H9 (cell line): ENCODE measurements at regions not wholly inside any gene's neighbourhood (a gene's known extent, or its start where the extent isn't known, plus 50 kb on each side); places are given as distances from the start of the nearest gene placed in this dataset.

ENCODE experiments used
- DNase-seq: peaks from one replicate; pipeline ENCODE4 v3.0.0-alpha.2; 2017
- H2AFZ ChIP-seq: one replicate; pipeline ENCODE4 v1.6.1; 2013; ENCODE audit warnings: mild to moderate bottlenecking, low read length, control low read depth, moderate library complexity
- H2AK5ac ChIP-seq: 2 replicates; pipeline ENCODE4 v1.6.1; 2013; ENCODE audit warnings: low read length, control low read depth, mixed read lengths; ENCODE audit not compliant: insufficient read length
- H2BK120ac ChIP-seq: one replicate; pipeline ENCODE4 v1.6.1; 2013; ENCODE audit warnings: low read depth, mild to moderate bottlenecking, low read length, control low read depth, inconsistent platforms; ENCODE audit not compliant: poor library complexity, severe bottlenecking
- H2BK12ac ChIP-seq: 2 replicates; pipeline ENCODE4 v1.6.1; 2013; ENCODE audit warnings: low read length, control low read depth, mixed read lengths, low read depth; ENCODE audit not compliant: insufficient read length
- H2BK15ac ChIP-seq: 2 replicates; pipeline ENCODE4 v1.6.1; 2013; ENCODE audit warnings: low read depth, low read length, control low read depth
- H2BK20ac ChIP-seq: one replicate; pipeline ENCODE4 v1.6.1; 2013; ENCODE audit warnings: low read depth, mild to moderate bottlenecking, low read length, control low read depth, inconsistent platforms; ENCODE audit not compliant: poor library complexity, severe bottlenecking
- H2BK5ac ChIP-seq: 2 replicates; pipeline ENCODE4 v1.6.1; 2013; ENCODE audit warnings: low read length, control low read depth, mixed read lengths; ENCODE audit not compliant: insufficient read length
- H3K14ac ChIP-seq: 2 replicates; pipeline ENCODE4 v1.6.1; 2013; ENCODE audit warnings: low read length, control low read depth; ENCODE audit not compliant: insufficient read depth
- H3K18ac ChIP-seq: 2 replicates; pipeline ENCODE4 v1.6.1; 2013; ENCODE audit warnings: low read depth, mild to moderate bottlenecking, mixed read lengths, low read length, control low read depth; ENCODE audit not compliant: insufficient read length
- H3K23ac ChIP-seq: 2 replicates; pipeline ENCODE4 v1.6.1; 2013; ENCODE audit warnings: low read length, control low read depth, mixed read lengths, low read depth; ENCODE audit not compliant: insufficient read length
- H3K23me2 ChIP-seq: 2 replicates; pipeline ENCODE4 v1.6.1; 2013; ENCODE audit warnings: low read depth, mild to moderate bottlenecking, mixed read lengths, low read length, control low read depth; ENCODE audit not compliant: insufficient read length, poor library complexity, severe bottlenecking
- H3K27ac ChIP-seq: 2 replicates; pipeline ENCODE4 v1.5.1; 2013; ENCODE audit warnings: low read length, control low read depth, mixed read lengths, low read depth; ENCODE audit not compliant: insufficient read length
- H3K27me3 ChIP-seq: 2 replicates; pipeline ENCODE4 v1.6.1; 2013; ENCODE audit warnings: low read length, control low read depth, inconsistent platforms; ENCODE audit not compliant: insufficient read depth
- H3K4ac ChIP-seq: 2 replicates; pipeline ENCODE4 v1.6.1; 2013; ENCODE audit warnings: low read depth, mild to moderate bottlenecking, control low read depth, inconsistent platforms, low read length, moderate library complexity
- H3K4me1 ChIP-seq: 2 replicates; pipeline ENCODE4 v1.6.1; 2013; ENCODE audit warnings: low read length, control low read depth, inconsistent platforms; ENCODE audit not compliant: insufficient read depth
- H3K4me2 ChIP-seq: 2 replicates; pipeline ENCODE4 v1.6.1; 2013; ENCODE audit warnings: low read length, control low read depth, mixed read lengths; ENCODE audit not compliant: insufficient read length, insufficient read depth
- H3K56ac ChIP-seq: 2 replicates; pipeline ENCODE4 v1.6.1; 2013; ENCODE audit warnings: low read depth, mild to moderate bottlenecking, mixed read lengths, low read length, control low read depth; ENCODE audit not compliant: insufficient read length
- H3K79me1 ChIP-seq: 2 replicates; pipeline ENCODE4 v1.6.1; 2013; ENCODE audit warnings: low read depth, mild to moderate bottlenecking, moderate library complexity, low read length, control low read depth, inconsistent platforms; ENCODE audit not compliant: insufficient read depth, poor library complexity, severe bottlenecking
- H3K79me2 ChIP-seq: 2 replicates; pipeline ENCODE4 v1.6.1; 2013; ENCODE audit warnings: low read length, control low read depth, inconsistent platforms; ENCODE audit not compliant: insufficient read depth
- H3K9ac ChIP-seq: 2 replicates; pipeline ENCODE4 v1.6.1; 2013; ENCODE audit warnings: low read length, control low read depth, mixed read lengths; ENCODE audit not compliant: insufficient read length; ENCODE audit errors: extremely low read depth
- H3K9me3 ChIP-seq: one replicate; pipeline ENCODE4 v1.6.1; 2013; ENCODE audit warnings: low read depth, low read length, inconsistent platforms; ENCODE audit not compliant: control insufficient read depth
- H3T11ph ChIP-seq: one replicate; pipeline ENCODE4 v1.6.1; 2013; ENCODE audit warnings: mild to moderate bottlenecking, low read length, control low read depth, inconsistent platforms
- H4K20me1 ChIP-seq: one replicate; pipeline ENCODE4 v1.6.1; 2013; ENCODE audit not compliant: control insufficient read depth, insufficient read length, insufficient read depth
- H4K5ac ChIP-seq: 2 replicates; pipeline ENCODE4 v1.6.1; 2013; ENCODE audit warnings: low read depth, mild to moderate bottlenecking, mixed read lengths, low read length, control low read depth; ENCODE audit not compliant: insufficient read length
- H4K8ac ChIP-seq: replicated peaks from 2 replicates; pipeline ENCODE4 v1.6.1; 2013; ENCODE audit warnings: low read length, control low read depth, mixed read lengths, low read depth; ENCODE audit not compliant: insufficient read length
- H4K91ac ChIP-seq: 2 replicates; pipeline ENCODE4 v1.6.1; 2013; ENCODE audit warnings: low read depth, mild to moderate bottlenecking, moderate library complexity, mixed read lengths, low read length, control low read depth; ENCODE audit not compliant: insufficient read length
- H3K27ac Mint-ChIP-seq, 3 experiments: 2 replicates in 2 of 3; 3 replicates in 1 of 3; pipeline ENCODE4 v1.8.0; 2020 to 2021; ENCODE audit warnings: mixed read lengths in 3 of 3, mild to moderate bottlenecking in 1 of 3, moderate library complexity in 1 of 3
- H3K27me3 Mint-ChIP-seq: 2 replicates; pipeline ENCODE4 v1.8.0; 2021; ENCODE audit warnings: low read depth, mild to moderate bottlenecking, moderate library complexity, mixed read lengths
- H3K36me3 Mint-ChIP-seq, 3 experiments: 2 replicates in 2 of 3; 3 replicates in 1 of 3; pipeline ENCODE4 v1.8.0; 2020 to 2021; ENCODE audit warnings: low read depth in 3 of 3, mixed read lengths in 3 of 3; ENCODE audit not compliant: insufficient read depth in 1 of 3
- H3K4me1 Mint-ChIP-seq, 2 experiments: 2 replicates each; pipeline ENCODE4 v1.8.0; 2020; ENCODE audit warnings: mixed read lengths in 2 of 2
- H3K4me3 Mint-ChIP-seq, 2 experiments: 2 replicates in 1 of 2; 3 replicates in 1 of 2; pipeline ENCODE4 v1.8.0; 2020 to 2021; ENCODE audit warnings: mild to moderate bottlenecking in 2 of 2, mixed read lengths in 2 of 2, moderate library complexity in 1 of 2
- H3K9me3 Mint-ChIP-seq, 2 experiments: 2 replicates in 1 of 2; 3 replicates in 1 of 2; pipeline ENCODE4 v1.8.0; 2020; ENCODE audit warnings: mild to moderate bottlenecking in 2 of 2, mixed read lengths in 2 of 2, moderate library complexity in 1 of 2
- CTCF ChIP-seq: fragments of 200-600 bp; sonication (generic); conservative IDR thresholded peaks from 3 replicates; pipeline ENCODE4 v1.8.0; 2021; ENCODE audit warnings: antibody characterized with exemption, mild to moderate bottlenecking
- WGBS: extraction: QIAGEN DNeasy Blood & Tissue Kit; methylation state at CpG from one replicate; pipeline ENCODE4 v1.1.7; 2013; ENCODE audit warnings: missing lambda C conversion rate, low lambda C conversion rate, mixed read lengths; ENCODE audit not compliant: insufficient read length; ENCODE audit errors: extremely low coverage; 5-methylcytosine and 5-hydroxymethylcytosine counted together

- Histone ChIP-seq H4K5ac (no peak overlapping the region), H2BK15ac (no peak overlapping the region), H2AK5ac (no peak overlapping the region), H2BK20ac (no peak overlapping the region), H3K9me3 (no peaks in the 10 kb centered on the region), H3T11ph (no peak overlapping the region), H3K14ac (no peak overlapping the region), H3K4ac (no peak overlapping the region), H3K23ac (no peak overlapping the region), H3K4me1 (no peaks in the 10 kb centered on the region; the same call in 1 of the 2 replicates), H4K8ac (no peak overlapping the region), H3K79me1 (no peaks in the 10 kb centered on the region), H4K91ac (no peak overlapping the region), H3K18ac (no peak overlapping the region), H4K20me1 (no peaks in the 10 kb centered on the region), H2BK5ac (no peak overlapping the region), H3K79me2 (no peaks in the 10 kb centered on the region), H3K27ac (no peak overlapping the region), H3K27me3 (no peaks in the 10 kb centered on the region), H3K56ac (no peak overlapping the region), H3K9ac (no peak overlapping the region), H2BK12ac (no peak overlapping the region), H2AFZ (no peak overlapping the region), H3K4me2 (no peak overlapping the region), H2BK120ac (no peak overlapping the region), H3K23me2 (no peaks in the 10 kb centered on the region)
- Mint-ChIP-seq H3K36me3 (no peaks in the 10 kb centered on the region), H3K4me3 (no peak overlapping the region), H3K27me3 (no peaks in the 10 kb centered on the region), H3K9me3 (peaks cover 5 to 7% of the 10 kb centered on the region in 2 experiments; a peak in 2 of 5 replicates), H3K4me1 (peaks cover 14 to 20% of the 10 kb centered on the region in 2 experiments), H3K27ac (no peak overlapping the region)
- TF ChIP-seq CTCF, result no peak
- WGBS, result no CpG with 5 or more reads among the region's 2 CpGs
- no peak for DNase-seq
Measured at GRCh38 chr17:70644096-70644495, 474.8 kb downstream of the KCNJ2 start.
